ENCODE measurements at regions not wholly inside any gene's neighbourhood (a gene's known extent, or its start where the extent isn't known, plus 50 kb on each side); places are given as distances from the start of the nearest gene placed in this dataset.

GRCh38 chr13:37364007-37364406 lies 234.6 kb downstream of the POSTN start:
- Histone ChIP-seq H3K36me3 (ENCODE audit: control insufficient read depth in 1 of 2, insufficient read depth in 2 of 2, low read length in 2 of 2) (no peaks in the 10 kb centered on the region), H3K4me3 (ENCODE audit: low read depth in 1 of 2, low read length in 2 of 2) (no peak overlapping the region), H3K4me1 (ENCODE audit: control insufficient read depth in 1 of 2, insufficient read depth in 2 of 2, low read length in 2 of 2) (no peaks in the 10 kb centered on the region), H3K27ac (ENCODE audit: low read length) (no peak overlapping the region), H3K27me3 (ENCODE audit: low read depth, low read length) (no peaks in the 10 kb centered on the region), H3K9me3 (ENCODE audit: control insufficient read depth in 1 of 2, low read length in 2 of 2) (no peaks in the 10 kb centered on the region)

GRCh38 chr13:37361608-37362007 lies 237.0 kb downstream of the POSTN start:
- no peak overlapping the region for H3K27ac ChIP-seq (ENCODE audit: low read length)
- H3K27me3 ChIP-seq (ENCODE audit: low read depth, low read length) = no peaks in the 10 kb centered on the region
- H3K36me3 ChIP-seq (ENCODE audit: control insufficient read depth in 1 of 2, insufficient read depth in 2 of 2, low read length in 2 of 2) = no peaks in the 10 kb centered on the region
- H3K9me3 ChIP-seq (ENCODE audit: control insufficient read depth in 1 of 2, low read length in 2 of 2) = no peaks in the 10 kb centered on the region
- no peaks in the 10 kb centered on the region for H3K4me1 ChIP-seq (ENCODE audit: control insufficient read depth in 1 of 2, insufficient read depth in 2 of 2, low read length in 2 of 2)
- H3K4me3 ChIP-seq (ENCODE audit: low read depth in 1 of 2, low read length in 2 of 2) = no peak overlapping the region

DNA sequence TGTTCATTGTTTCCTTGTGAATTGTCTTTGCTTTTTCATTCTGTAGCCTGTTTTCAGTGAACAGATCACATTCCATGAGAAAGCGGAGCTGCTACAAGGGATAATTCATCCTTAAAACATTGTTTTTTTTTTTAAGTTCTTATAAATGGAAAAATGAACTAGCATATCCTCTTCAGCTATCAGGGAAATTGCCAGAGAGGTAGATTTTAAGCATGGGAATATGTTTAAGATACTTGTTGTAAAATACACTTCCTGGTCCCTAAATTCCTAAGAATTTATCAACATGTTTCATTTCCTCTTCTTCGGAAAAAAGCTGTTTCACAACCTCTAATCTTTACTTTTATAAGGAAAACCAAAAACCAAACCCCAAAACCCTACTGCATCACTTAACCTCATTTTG lies 238.0 kb downstream of the POSTN start:
- no peak overlapping the region for H3K27ac ChIP-seq (ENCODE audit: low read length)
- H3K9me3 ChIP-seq (ENCODE audit: control insufficient read depth in 1 of 2, low read length in 2 of 2) = no peaks in the 10 kb centered on the region
- H3K27me3 ChIP-seq (ENCODE audit: low read depth, low read length) = no peaks in the 10 kb centered on the region
- no peaks in the 10 kb centered on the region for H3K36me3 ChIP-seq (ENCODE audit: control insufficient read depth in 1 of 2, insufficient read depth in 2 of 2, low read length in 2 of 2)
- H3K4me1 ChIP-seq (ENCODE audit: control insufficient read depth in 1 of 2, insufficient read depth in 2 of 2, low read length in 2 of 2) = no peaks in the 10 kb centered on the region
- no peak overlapping the region for H3K4me3 ChIP-seq (ENCODE audit: low read depth in 1 of 2, low read length in 2 of 2)

- Histone ChIP-seq H3K27ac (ENCODE audit: low read length) (no peak overlapping the region), H3K4me3 (ENCODE audit: low read depth in 1 of 2, low read length in 2 of 2) (no peak overlapping the region), H3K27me3 (ENCODE audit: low read depth, low read length) (no peaks in the 10 kb centered on the region), H3K4me1 (ENCODE audit: control insufficient read depth in 1 of 2, insufficient read depth in 2 of 2, low read length in 2 of 2) (no peaks in the 10 kb centered on the region), H3K9me3 (ENCODE audit: control insufficient read depth in 1 of 2, low read length in 2 of 2) (no peaks in the 10 kb centered on the region), H3K36me3 (ENCODE audit: control insufficient read depth in 1 of 2, insufficient read depth in 2 of 2, low read length in 2 of 2) (no peaks in the 10 kb centered on the region)
Observed at GRCh38 chr13:37357548-37357947, 241.0 kb downstream of the POSTN start.

GRCh38 chr13:37353911-37354310 lies 244.7 kb downstream of the POSTN start:
- Histone ChIP-seq H3K27ac (ENCODE audit: low read length) (no peak overlapping the region), H3K27me3 (ENCODE audit: low read depth, low read length) (no peaks in the 10 kb centered on the region), H3K4me3 (ENCODE audit: low read depth in 1 of 2, low read length in 2 of 2) (no peak overlapping the region), H3K4me1 (ENCODE audit: control insufficient read depth in 1 of 2, insufficient read depth in 2 of 2, low read length in 2 of 2) (no peaks in the 10 kb centered on the region), H3K36me3 (ENCODE audit: control insufficient read depth in 1 of 2, insufficient read depth in 2 of 2, low read length in 2 of 2) (no peaks in the 10 kb centered on the region), H3K9me3 (ENCODE audit: control insufficient read depth in 1 of 2, low read length in 2 of 2) (no peaks in the 10 kb centered on the region)

DNA sequence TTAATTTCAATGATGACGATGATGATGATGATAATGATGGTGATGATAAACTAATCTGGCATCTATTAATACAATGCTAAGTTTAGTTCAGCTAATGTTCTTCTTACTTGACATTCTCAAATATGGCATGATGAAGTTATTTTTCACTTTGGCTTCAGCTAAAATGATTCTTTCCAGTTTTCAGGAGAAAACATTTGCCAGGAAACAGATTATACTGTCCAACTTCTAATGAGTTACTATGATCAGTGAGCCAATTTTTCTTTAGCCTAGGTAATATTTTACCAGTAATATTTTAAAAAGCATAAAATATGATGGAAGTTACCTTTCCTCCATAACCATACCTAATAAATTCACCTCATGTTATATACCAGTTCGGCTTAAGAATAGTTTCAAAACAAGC lies 245.7 kb upstream of the CSNK1A1L start:
- Histone ChIP-seq H3K9me3 (ENCODE audit: control insufficient read depth in 1 of 2, low read length in 2 of 2) (no peaks in the 10 kb centered on the region), H3K4me1 (ENCODE audit: control insufficient read depth in 1 of 2, insufficient read depth in 2 of 2, low read length in 2 of 2) (no peaks in the 10 kb centered on the region), H3K4me3 (ENCODE audit: low read depth in 1 of 2, low read length in 2 of 2) (no peak overlapping the region), H3K27ac (ENCODE audit: low read length) (no peak overlapping the region), H3K27me3 (ENCODE audit: low read depth, low read length) (no peaks in the 10 kb centered on the region), H3K36me3 (ENCODE audit: control insufficient read depth in 1 of 2, insufficient read depth in 2 of 2, low read length in 2 of 2) (no peaks in the 10 kb centered on the region)

DNA sequence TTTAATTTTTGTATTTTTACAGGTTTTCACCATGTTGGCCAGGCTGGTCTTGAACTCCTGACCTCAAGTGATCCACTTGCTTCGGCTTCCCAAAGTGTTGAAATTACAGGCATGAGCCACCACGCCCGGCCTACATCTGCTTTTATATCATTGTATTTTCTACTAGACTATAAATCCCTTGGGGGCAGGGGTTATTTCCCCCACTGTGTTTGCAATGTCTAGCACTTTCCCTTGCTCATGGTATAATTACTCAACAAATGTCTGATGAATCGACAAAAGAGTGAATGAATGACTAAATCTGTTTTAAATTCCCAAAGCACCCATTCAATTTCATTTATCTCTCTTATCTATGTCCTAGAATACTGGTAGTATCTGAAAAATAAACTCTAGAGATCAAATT lies 244.5 kb upstream of the CSNK1A1L start:
- Histone ChIP-seq H3K4me3 (ENCODE audit: low read depth in 1 of 2, low read length in 2 of 2) (no peak overlapping the region), H3K4me1 (ENCODE audit: control insufficient read depth in 1 of 2, insufficient read depth in 2 of 2, low read length in 2 of 2) (no peaks in the 10 kb centered on the region), H3K27me3 (ENCODE audit: low read depth, low read length) (no peaks in the 10 kb centered on the region)

GRCh38 chr13:37348916-37349643 lies 243.6 kb upstream of the CSNK1A1L start:
- Histone ChIP-seq H3K27ac (ENCODE audit: low read length) (no peak overlapping the region), H3K4me3 (ENCODE audit: low read depth in 1 of 2, low read length in 2 of 2) (no peak overlapping the region), H3K9me3 (ENCODE audit: control insufficient read depth in 1 of 2, low read length in 2 of 2) (no peaks in the 10 kb centered on the region), H3K27me3 (ENCODE audit: low read depth, low read length) (no peaks in the 10 kb centered on the region), H3K36me3 (ENCODE audit: control insufficient read depth in 1 of 2, insufficient read depth in 2 of 2, low read length in 2 of 2) (no peaks in the 10 kb centered on the region), H3K4me1 (ENCODE audit: control insufficient read depth in 1 of 2, insufficient read depth in 2 of 2, low read length in 2 of 2) (no peaks in the 10 kb centered on the region)

More for the DNA sequence above, 244.5 kb upstream of the CSNK1A1L start:
- Histone ChIP-seq H3K9me3 (ENCODE audit: control insufficient read depth in 1 of 2, low read length in 2 of 2) (no peaks in the 10 kb centered on the region), H3K36me3 (ENCODE audit: control insufficient read depth in 1 of 2, insufficient read depth in 2 of 2, low read length in 2 of 2) (no peaks in the 10 kb centered on the region), H3K27ac (ENCODE audit: low read length) (no peak overlapping the region)

DNA sequence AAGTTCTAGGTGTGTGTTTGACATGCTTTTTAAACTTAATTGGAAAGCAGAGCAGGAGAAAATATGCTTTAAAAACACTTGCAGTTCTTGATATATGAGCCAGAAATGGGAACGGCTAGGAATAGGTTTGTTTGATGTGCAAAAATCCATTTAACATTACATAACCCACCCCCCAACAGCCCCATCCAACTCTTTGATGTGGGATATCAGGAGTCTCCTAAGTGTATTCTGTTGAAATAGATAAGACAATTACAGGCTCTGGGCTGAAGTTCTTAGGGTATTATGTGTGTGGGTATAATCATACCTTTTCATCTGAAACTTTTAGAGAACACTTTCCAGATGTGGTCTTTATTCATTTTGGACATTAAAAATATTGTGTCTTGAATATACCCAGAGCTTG lies 240.4 kb upstream of the CSNK1A1L start:
- no peaks in the 10 kb centered on the region for H3K4me1 ChIP-seq (ENCODE audit: control insufficient read depth in 1 of 2, insufficient read depth in 2 of 2, low read length in 2 of 2)
- H3K36me3 ChIP-seq (ENCODE audit: control insufficient read depth in 1 of 2, insufficient read depth in 2 of 2, low read length in 2 of 2) = no peaks in the 10 kb centered on the region
- no peaks in the 10 kb centered on the region for H3K9me3 ChIP-seq (ENCODE audit: control insufficient read depth in 1 of 2, low read length in 2 of 2)
- no peak overlapping the region for H3K27ac ChIP-seq (ENCODE audit: low read length)
- no peaks in the 10 kb centered on the region for H3K27me3 ChIP-seq (ENCODE audit: low read depth, low read length)
- no peak overlapping the region for H3K4me3 ChIP-seq (ENCODE audit: low read depth in 1 of 2, low read length in 2 of 2)

DNA sequence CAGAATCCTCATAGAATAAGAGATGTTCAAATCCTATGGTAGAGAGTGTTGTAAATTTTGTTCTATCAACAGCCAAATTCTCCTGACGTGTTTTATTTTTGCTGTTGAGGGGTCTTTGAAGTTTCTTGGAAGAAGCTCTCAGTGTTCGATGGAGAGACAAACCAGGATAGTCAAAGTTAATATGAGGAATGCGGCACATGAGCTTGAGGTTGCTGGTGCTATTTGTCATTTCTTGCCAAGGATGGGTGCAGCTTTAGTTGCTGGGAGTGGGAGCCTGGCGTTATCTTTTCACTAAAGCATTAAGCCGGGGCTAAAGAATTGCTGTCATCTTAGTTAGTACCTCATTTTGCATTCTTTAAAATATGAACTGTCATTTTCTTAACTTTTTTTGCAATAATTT lies 239.9 kb upstream of the CSNK1A1L start:
- no peaks in the 10 kb centered on the region for H3K9me3 ChIP-seq (ENCODE audit: control insufficient read depth in 1 of 2, low read length in 2 of 2)
- no peak overlapping the region for H3K27ac ChIP-seq (ENCODE audit: low read length)
- H3K4me3 ChIP-seq (ENCODE audit: low read depth in 1 of 2, low read length in 2 of 2) = no peak overlapping the region
- no peaks in the 10 kb centered on the region for H3K4me1 ChIP-seq (ENCODE audit: control insufficient read depth in 1 of 2, insufficient read depth in 2 of 2, low read length in 2 of 2)
- no peaks in the 10 kb centered on the region for H3K27me3 ChIP-seq (ENCODE audit: low read depth, low read length)
- no peaks in the 10 kb centered on the region for H3K36me3 ChIP-seq (ENCODE audit: control insufficient read depth in 1 of 2, insufficient read depth in 2 of 2, low read length in 2 of 2)

GRCh38 chr13:37344056-37344455 lies 238.6 kb upstream of the CSNK1A1L start:
- H3K4me1 ChIP-seq (ENCODE audit: control insufficient read depth in 1 of 2, insufficient read depth in 2 of 2, low read length in 2 of 2) = no peaks in the 10 kb centered on the region
- no peaks in the 10 kb centered on the region for H3K27me3 ChIP-seq (ENCODE audit: low read depth, low read length)
- H3K36me3 ChIP-seq (ENCODE audit: control insufficient read depth in 1 of 2, insufficient read depth in 2 of 2, low read length in 2 of 2) = no peaks in the 10 kb centered on the region
- no peak overlapping the region for H3K27ac ChIP-seq (ENCODE audit: low read length)
- H3K9me3 ChIP-seq (ENCODE audit: control insufficient read depth in 1 of 2, low read length in 2 of 2) = no peaks in the 10 kb centered on the region
- no peak overlapping the region for H3K4me3 ChIP-seq (ENCODE audit: low read depth in 1 of 2, low read length in 2 of 2)

DNA sequence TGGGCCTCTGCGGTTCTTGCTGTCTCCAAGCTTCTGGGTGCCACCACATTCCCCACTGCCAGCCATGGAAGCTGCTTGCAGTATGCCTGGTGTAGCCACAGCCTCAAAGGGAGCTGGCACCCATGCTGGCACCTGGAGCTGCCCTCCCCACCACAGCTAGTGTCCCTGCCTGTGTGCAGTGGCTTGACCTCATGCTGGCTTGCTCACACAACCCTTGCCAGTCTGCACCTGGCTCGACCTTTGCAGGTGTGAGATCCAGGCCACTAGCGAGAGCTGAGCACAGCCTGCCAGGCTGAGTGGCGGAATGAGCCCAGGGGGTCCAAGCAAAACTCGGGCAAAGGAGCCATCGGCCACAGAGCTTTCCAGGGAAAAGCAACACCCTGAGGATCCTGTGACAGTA lies 236.7 kb upstream of the CSNK1A1L start:
- Histone ChIP-seq H3K27me3 (ENCODE audit: low read depth, low read length) (no peaks in the 10 kb centered on the region), H3K4me3 (ENCODE audit: low read depth in 1 of 2, low read length in 2 of 2) (no peak overlapping the region), H3K4me1 (ENCODE audit: control insufficient read depth in 1 of 2, insufficient read depth in 2 of 2, low read length in 2 of 2) (no peaks in the 10 kb centered on the region), H3K9me3 (ENCODE audit: control insufficient read depth in 1 of 2, low read length in 2 of 2) (no peaks in the 10 kb centered on the region), H3K36me3 (ENCODE audit: control insufficient read depth in 1 of 2, insufficient read depth in 2 of 2, low read length in 2 of 2) (no peaks in the 10 kb centered on the region), H3K27ac (ENCODE audit: low read length) (no peak overlapping the region)
